ENCODE measurements at regions not wholly inside any gene's neighbourhood (a gene's known extent, or its start where the extent isn't known, plus 50 kb on each side); places are given as distances from the start of the nearest gene placed in this dataset.
"Not testable (repeated sequence)": the region's sequence is repeated elsewhere in the genome, so short reads cannot be mapped to it uniquely, and the experiment has no call there.

- no peak for DNase-seq
Observed at GRCh38 chr16:17743578-17743977, 272.8 kb upstream of the XYLT1 start.

GRCh38 chr16:17743158-17743557 is 272.4 kb upstream of the XYLT1 start:
- DNase-seq = no peak

GRCh38 chr16:17735099-17735498 is 264.3 kb upstream of the XYLT1 start:
- DNase-seq = not testable (repeated sequence)

- no peak for DNase-seq
Observed at GRCh38 chr16:17729820-17730219, 259.1 kb upstream of the XYLT1 start.

GRCh38 chr16:17728196-17728595 is 257.4 kb upstream of the XYLT1 start:
- no peak for DNase-seq

- DNase-seq = no peak
Observed at GRCh38 chr16:17724242-17724898, 253.6 kb upstream of the XYLT1 start.

- no peak for DNase-seq
Observed at GRCh38 chr16:17723531-17724134, 252.9 kb upstream of the XYLT1 start.

GRCh38 chr16:17718495-17718894 is 247.7 kb upstream of the XYLT1 start:
- DNase-seq = no peak

GRCh38 chr16:17705847-17706246 is 235.1 kb upstream of the XYLT1 start:
- DNase-seq = no peak

GRCh38 chr16:17696616-17697015 is 225.9 kb upstream of the XYLT1 start:
- DNase-seq = peak; percentile 40

- DNase-seq = no peak
Observed at GRCh38 chr16:17692484-17692883, 221.7 kb upstream of the XYLT1 start.

GRCh38 chr16:17691899-17692176 is 221.1 kb upstream of the XYLT1 start:
- no peak for DNase-seq

- DNase-seq = no peak
Observed at GRCh38 chr16:17691106-17691898, 220.5 kb upstream of the XYLT1 start.

- DNase-seq = no peak
Observed at GRCh38 chr16:17685447-17685846, 214.7 kb upstream of the XYLT1 start.

GRCh38 chr16:17683281-17683680 is 212.5 kb upstream of the XYLT1 start:
- no peak for DNase-seq

- no peak for DNase-seq
Observed at GRCh38 chr16:17676171-17676570, 205.4 kb upstream of the XYLT1 start.

GRCh38 chr16:17668386-17668785 is 197.6 kb upstream of the XYLT1 start:
- no peak for DNase-seq

GRCh38 chr16:17666293-17666692 is 195.5 kb upstream of the XYLT1 start:
- DNase-seq = no peak

- DNase-seq = no peak
Observed at GRCh38 chr16:17658881-17659280, 188.1 kb upstream of the XYLT1 start.

- DNase-seq = no peak
Observed at GRCh38 chr16:17657045-17657444, 186.3 kb upstream of the XYLT1 start.

GRCh38 chr16:17654571-17654970 is 183.8 kb upstream of the XYLT1 start:
- DNase-seq = no peak

- no peak for DNase-seq
Observed at GRCh38 chr16:17654142-17654541, 183.4 kb upstream of the XYLT1 start.
